Stimulated activated naive CD8-positive, alpha-beta T cell treated with anti-CD3 and anti-CD28 coated beads, Interleukin-15, Interleukin-2, amounts not matched to agents 100 U/mL and 50 U/mL, for 24 hours (primary cell): ENCODE measurements at regions not wholly inside any gene's neighbourhood (a gene's known extent, or its start where the extent isn't known, plus 50 kb on each side); places are given as distances from the start of the nearest gene placed in this dataset.

Experiments
- ATAC-seq: fragments of 150-1000 bp; cut with Tn5 transposase; one replicate; pipeline ENCODE4 v1.10.0; 2021
- DNase-seq: peaks from one replicate; pipeline ENCODE4 v3.0.0; 2021

DNA sequence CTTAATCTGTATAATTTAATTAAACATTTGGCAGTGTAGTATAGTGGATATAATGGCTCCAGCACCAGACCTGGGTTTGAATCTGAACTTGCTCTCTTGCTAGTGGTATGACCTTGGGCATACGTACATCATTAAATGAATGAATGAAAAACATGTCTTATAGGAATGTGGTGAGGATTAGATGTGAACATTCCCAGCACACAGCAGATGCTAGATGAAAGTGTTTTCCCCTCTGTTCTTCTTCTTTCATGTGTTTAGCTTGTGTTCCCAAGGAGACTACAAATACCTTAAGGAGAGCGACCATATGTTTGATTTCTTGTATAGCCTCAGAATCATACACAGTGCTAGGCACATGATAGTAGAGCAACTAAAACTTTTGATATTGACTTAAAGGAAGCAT, 56.5 kb downstream of the CT47B1 start:
- ATAC-seq (no peak), DNase-seq (no peak)

DNA sequence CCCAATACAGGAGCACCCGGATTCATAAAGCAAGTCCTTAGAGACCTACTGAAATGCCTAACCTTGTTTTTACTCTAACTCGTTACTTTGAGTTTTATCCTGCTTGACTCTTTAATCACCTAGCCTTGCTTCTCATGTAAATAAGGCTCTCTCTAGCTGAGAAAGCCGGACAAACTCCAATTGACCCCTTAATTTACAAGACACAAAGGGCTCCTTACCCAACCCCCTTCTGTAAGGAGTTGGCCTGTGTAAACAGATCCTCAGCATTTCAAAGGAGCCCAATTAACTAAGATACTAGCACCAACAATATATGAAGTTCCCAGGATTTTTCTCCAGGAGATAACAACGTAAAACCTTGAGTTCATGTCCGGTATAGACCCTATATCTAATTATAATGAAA, 61.7 kb downstream of the CT47B1 start:
- DNase-seq (no peak), ATAC-seq (no peak)

DNA sequence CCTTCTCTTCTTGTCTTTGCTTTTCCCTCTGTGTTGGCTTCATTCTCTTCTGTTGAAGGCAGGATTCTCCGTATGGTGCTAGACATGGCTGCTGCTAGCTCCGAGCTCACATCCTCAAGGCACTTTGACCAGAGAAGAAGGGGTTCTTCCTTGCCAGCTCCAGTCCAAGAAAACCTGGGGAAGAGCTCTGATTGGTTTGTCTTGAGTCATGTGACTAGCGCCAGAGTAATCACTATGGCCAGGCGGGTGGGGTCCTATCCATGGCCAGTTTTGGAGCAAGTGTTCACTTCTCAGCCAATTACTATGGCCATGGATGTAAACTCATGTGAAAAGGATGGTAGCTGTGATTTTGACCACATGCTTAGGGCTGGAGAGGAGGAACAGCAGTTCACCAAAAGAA, 74.2 kb downstream of the CT47B1 start:
- DNase-seq (no peak), ATAC-seq (no peak)

DNA sequence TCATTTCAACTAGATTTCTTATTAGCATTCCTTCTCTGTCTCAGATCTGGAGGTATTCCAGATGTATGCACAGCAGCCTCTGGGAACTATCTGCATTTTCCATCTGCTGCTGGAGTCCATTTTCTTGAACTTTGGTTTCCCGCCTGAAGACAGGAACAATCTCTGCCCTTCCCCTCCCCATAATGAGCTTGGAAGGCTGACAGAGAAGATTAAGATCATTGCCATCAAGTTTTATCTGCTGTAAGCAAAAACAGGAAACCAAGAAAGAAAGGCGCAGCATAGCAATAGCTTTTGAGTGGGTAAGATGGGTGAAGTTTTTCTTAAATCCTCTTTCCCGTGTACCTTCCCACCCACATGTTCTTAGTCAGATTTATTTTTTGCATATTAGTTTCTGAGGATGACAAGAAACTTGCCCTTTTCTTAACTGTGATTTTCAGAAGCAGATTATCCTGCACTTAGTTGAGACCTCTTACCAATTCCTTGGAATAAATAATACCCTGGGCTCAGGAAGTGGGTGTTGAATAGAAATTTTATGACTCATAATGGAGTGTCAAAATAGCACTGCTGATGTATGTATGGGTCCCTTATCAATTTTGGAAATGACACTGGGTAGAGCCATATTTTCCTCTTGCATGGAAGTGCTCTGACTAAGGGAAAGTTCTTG, 78.3 kb downstream of the CT47B1 start:
- DNase-seq (no peak), ATAC-seq (peak; percentile 77)

DNA sequence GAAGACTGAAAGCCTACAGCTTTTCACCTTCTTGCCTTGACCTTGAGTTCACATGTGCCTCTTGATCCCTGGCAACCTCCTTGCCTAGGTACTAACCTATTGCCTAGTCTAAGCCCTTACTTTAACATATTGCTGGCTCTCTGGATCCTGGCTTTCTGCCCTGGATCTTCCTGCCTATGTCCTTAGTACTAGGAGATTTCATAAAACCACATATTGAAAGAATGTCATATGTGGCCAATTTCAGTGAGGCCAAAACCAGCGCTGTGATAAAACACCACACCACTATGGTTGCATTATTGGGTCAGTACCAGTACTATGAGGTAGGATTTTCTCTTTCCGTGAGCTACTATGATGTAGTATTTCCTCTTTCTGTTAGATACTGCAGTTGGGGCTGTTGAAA, 80.4 kb downstream of the CT47B1 start:
- DNase-seq (no peak), ATAC-seq (no peak)

GRCh38 chrX:120794525-120794975, 81.1 kb downstream of the CT47B1 start:
- no peak for DNase-seq
- no peak for ATAC-seq

- DNase-seq: no peak
- no peak for ATAC-seq
Measured at GRCh38 chrX:120793098-120793497, 82.6 kb downstream of the CT47B1 start.

DNA sequence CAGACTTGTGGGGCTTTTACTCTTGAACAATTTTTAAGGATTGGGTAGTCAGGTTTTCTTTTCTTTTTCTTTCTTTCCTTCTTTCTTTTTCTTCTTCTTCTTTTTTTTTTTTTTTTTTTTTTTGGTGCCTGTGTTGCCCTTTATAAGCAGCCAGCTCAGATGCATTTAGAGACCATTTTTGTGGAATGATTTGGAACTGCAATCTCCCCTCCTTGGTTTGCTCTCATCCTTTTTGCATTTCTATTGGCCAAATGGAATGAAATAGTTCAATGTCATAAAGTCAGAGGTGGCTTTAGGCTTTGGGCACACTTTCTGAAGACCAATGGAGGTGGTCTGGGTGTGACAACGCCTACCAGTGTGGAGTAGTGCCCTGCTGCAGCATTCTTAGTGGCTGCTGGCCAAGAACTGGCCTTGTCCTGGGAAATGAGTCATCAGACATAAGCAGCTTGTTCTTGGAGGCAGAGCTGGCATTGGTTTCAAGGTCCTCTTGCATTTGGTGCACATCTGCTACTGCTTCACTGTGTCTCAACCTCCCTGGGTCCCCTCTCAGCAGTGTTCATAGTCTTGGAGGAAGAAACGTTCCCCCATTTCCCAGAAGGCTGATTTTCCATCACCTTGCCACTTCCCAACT, 84.5 kb downstream of the CT47B1 start:
- no peak for DNase-seq
- ATAC-seq: no peak

- ATAC-seq (no peak), DNase-seq (no peak)
Measured at GRCh38 chrX:120790552-120790951, 85.1 kb downstream of the CT47B1 start.

- ATAC-seq: no peak
- DNase-seq: no peak
Measured at GRCh38 chrX:120790118-120790517, 85.5 kb downstream of the CT47B1 start.

DNA sequence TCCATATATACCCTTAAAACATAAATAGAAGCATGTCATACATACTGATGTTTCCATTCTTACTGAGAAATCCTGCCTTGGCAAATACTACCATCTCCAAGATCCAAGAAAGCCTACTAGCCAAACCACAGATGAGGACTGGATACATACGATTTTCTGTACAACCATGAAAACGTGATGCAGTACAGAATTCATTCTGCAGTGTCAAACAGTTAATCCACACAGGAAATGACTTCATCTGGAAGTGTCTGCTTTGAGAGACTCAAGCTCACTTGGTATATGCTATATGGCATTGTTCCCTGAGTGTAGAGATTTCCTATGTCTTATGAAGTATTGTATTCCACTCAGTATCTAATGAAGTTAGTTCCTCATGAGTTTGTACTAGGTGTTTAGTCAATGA, 94.3 kb downstream of the CT47B1 start:
- DNase-seq: no peak
- no peak for ATAC-seq

DNA sequence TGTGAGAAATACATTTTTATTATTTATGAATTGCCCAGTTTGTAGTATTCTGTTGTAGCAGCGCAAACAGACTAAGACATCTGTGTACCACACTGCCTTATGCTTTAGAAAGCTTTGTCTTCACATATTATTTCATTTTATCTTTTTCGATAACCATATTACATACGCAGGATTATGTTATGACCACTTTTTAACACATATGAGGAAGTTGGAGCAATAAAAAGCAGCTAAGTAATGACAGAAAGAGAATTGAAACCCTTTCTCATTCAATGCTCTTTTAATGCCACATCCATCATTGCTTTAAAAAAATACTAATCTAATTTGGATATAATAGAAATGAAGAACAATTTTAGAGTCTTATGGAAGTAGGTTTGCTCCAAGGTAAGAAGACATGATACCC, 99.7 kb downstream of the CT47B1 start:
- ATAC-seq: no peak

DNA sequence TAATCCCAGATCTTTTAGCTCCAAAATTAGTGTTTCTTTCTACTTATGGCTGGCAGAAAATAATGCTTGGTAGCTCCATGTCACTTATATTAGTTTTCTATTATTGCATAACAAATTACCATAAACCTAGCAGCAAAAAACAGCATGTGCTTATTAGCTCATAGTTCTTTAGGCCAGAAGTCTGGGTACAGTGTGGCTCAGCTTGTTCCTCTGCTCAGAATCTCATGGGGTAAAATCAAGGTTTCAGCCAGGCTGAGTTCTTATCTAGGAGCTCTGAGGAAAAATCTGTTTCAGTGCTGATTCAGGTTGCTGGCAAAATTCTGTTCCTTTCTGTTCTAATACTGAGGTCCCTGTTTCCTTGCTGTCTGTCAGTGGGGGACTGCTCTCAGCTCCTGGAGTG, 101.1 kb downstream of the CT47B1 start:
- ATAC-seq: no peak
- DNase-seq: no peak

More for the DNA sequence above, 99.7 kb downstream of the CT47B1 start:
- no peak for DNase-seq

GRCh38 chrX:120773801-120774200, 101.9 kb downstream of the CT47B1 start:
- no peak for ATAC-seq

GRCh38 chrX:120769576-120770341, 105.9 kb downstream of the CT47B1 start:
- DNase-seq (no peak), ATAC-seq (no peak)

More at GRCh38 chrX:120773801-120774200, 101.9 kb downstream of the CT47B1 start:
- no peak for DNase-seq

DNA sequence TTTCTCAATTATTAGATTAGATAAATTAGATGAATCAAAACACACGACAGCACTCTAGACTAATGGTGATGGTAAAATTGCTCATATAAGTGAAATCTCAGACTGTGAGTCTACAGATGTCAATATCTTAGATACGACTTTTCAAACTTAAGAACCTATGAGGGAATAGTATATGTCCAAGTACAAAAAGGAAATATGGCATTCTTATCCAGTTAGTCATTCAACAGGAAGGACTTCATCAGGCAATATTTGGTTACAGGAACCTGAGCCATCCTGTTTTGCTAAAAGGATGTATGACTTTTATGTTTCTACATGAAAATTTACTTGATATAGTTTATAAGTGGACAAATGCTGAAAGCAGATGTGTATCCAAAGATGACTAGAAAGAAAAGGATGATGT, 107.0 kb downstream of the CT47B1 start:
- ATAC-seq: no peak
- DNase-seq: no peak

GRCh38 chrX:120768254-120768653, 107.4 kb downstream of the CT47B1 start:
- ATAC-seq (no peak), DNase-seq (no peak)

- DNase-seq (no peak), ATAC-seq (no peak)
Measured at GRCh38 chrX:120763269-120763668, 112.4 kb downstream of the CT47B1 start.

- DNase-seq (no peak), ATAC-seq (no peak)
Measured at GRCh38 chrX:120761810-120762209, 113.9 kb downstream of the CT47B1 start.

DNA sequence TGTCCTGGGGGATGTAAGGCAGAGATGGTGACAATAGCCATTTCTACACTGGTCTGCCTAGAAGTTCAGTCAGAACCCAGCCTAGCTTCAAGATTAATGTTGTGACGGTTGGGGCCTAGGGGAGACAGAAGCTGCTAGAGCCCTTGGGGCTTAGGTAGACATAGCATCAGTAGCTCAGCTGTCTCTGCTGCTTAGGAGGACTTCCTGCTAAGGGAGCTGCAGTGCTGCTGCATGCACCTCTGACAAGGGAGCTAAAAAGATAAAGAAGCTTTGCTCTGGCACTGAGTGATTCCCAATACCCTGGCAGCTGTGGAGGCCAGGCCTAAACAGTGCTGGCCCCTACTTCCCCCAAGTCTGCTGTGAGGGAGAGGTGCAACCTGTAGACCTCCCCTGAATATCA, 116.0 kb downstream of the CT47B1 start:
- DNase-seq (no peak), ATAC-seq (no peak)

DNA sequence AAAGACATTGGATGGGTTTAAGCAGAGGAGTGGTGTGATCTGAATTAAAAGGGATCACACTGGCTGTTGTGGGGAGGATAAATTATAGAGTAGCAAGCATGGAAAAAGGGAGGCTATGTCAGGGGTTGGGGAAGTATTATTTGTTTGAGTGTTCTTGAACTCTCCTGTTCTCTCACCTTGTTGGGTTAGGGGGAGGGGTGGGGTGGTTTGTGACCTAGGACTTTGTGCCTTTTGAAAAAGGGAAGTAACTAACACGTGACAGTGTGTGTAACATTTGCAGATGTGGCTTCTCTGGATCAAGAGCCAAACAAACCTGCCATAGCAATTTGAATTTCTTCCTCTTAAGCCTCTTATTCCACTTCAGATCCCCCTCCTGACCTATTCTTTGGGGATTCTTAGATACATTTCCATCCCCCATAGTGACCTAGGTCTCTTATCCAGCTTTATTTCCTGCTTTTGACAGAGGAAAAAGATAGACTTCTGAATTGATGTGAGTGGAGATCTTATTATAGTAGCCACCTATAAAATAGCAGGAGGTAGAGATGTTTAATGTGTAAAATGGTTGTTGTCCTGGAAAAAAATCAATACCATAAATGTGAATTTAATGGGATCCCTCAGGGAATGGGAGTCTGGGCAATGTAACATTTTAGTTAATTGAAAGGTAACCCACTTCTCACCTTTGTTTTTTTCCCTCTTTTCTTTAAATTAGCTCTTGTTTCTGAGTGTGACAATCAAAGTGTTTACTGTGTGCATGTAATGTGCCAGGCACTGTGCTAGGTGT, 120.4 kb downstream of the CT47B1 start:
- no peak for ATAC-seq
- DNase-seq: no peak

DNA sequence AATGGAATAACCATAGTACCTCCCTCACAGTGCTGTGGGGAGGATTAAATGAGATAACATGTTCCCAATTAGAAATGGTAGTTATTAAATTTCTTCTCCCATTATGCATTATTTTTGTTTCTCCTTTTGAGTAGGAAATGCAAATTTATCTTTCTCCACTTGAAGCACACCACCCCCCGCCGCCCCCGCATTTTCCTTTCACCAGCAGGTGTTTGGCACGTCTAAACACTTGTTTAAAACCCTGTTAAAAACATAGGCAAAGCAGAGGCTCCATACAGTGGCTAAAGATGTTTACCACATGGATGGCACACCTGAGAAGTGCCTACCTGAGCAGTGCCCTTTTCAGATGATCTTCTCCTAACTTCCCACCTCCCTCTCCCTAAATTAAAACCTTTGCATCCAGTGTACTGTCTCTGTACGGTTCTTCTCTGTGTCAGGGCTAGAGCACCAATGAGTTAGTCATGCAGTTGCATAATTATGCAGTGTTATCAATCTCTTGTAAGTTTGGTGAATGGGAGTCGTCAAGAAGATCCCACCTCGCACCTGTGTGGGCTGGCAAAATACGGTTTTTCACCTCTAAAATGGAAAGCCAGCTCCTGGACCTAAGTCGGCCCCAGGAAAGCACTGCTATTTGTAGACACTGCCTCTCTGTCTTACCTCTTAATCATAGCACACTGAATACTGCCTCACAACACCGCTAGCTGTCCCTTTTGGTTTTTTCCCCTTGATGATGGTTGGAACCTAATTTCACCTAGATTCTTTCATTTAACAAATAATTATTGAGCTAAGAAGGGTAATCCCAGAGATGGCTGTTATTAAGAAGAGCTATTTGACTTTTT, 122.0 kb downstream of the CT47B1 start:
- DNase-seq (peak; percentile 31), ATAC-seq (peak; percentile 84)
